ENCODE measurements at regions not wholly inside any gene's neighbourhood (a gene's known extent, or its start where the extent isn't known, plus 50 kb on each side); places are given as distances from the start of the nearest gene placed in this dataset.
"Not testable (repeated sequence)": the region's sequence is repeated elsewhere in the genome, so short reads cannot be mapped to it uniquely, and the experiment has no call there.

DNA sequence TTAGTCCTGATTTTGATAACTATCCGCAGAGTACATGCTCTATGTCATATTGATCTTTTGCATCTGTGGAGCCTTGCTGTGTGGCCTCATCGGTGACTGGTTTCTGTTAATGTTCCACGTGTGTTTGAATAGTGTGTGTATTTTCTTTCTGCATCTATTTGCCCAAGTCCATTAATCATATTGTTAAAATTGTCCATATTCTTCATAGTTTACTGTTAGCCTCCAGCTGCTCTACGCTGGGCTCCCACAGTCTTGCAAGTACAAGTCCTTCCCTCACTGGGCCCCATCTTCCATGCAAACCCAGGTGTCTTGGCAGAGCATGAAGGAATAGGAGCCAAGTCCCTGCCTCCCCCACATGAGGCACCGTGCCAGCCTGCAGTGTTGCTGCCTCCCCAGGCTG is 145.4 kb upstream of the NBPF12 start:
- H3K36me3 Mint-ChIP-seq; H3K4me3 Mint-ChIP-seq; intact Hi-C loops (cut with micrococcal nuclease); H2AFZ ChIP-seq (ENCODE audit: insufficient read depth, low read depth, low read length, poor library complexity, severe bottlenecking); H3K27ac Mint-ChIP-seq; H3K9ac ChIP-seq (ENCODE audit: insufficient read depth, low read length, poor library complexity, severe bottlenecking); H3K4me1 Mint-ChIP-seq; H3K27me3 ChIP-seq (ENCODE audit: control insufficient read depth in 2 of 2, insufficient read depth in 2 of 2, low read length in 2 of 2); H3K27me3 Mint-ChIP-seq (ENCODE audit: low read depth in 3 of 3); H3K79me2 ChIP-seq (ENCODE audit: insufficient read depth, low read length); H3K4me1 ChIP-seq (ENCODE audit: control insufficient read depth in 1 of 2, insufficient read depth in 2 of 2, low read length in 2 of 2); H3K27ac ChIP-seq (ENCODE audit: low read depth in 1 of 2, low read length in 2 of 2); H3K9me3 Mint-ChIP-seq; H3K9me3 ChIP-seq (replicated peaks in 1 of 2; ENCODE audit: control insufficient read depth in 1 of 2, insufficient read depth in 1 of 2, low read length in 2 of 2); DNase-seq; H3K4me3 ChIP-seq (replicated peaks in 1 of 3; ENCODE audit: low read depth in 2 of 3, low read length in 3 of 3); H3K4me2 ChIP-seq (replicated peaks; ENCODE audit: extremely low read depth, low read length, poor library complexity, severe bottlenecking); H3K36me3 ChIP-seq (replicated peaks in 1 of 2; ENCODE audit: control insufficient read depth in 1 of 2, insufficient read depth in 2 of 2, low read length in 2 of 2); H4K20me1 ChIP-seq (ENCODE audit: insufficient read depth, low read length): not testable (repeated sequence)
- WGBS (ENCODE audit: insufficient coverage): no CpG with 5 or more reads among the region's 5 CpGs

DNA sequence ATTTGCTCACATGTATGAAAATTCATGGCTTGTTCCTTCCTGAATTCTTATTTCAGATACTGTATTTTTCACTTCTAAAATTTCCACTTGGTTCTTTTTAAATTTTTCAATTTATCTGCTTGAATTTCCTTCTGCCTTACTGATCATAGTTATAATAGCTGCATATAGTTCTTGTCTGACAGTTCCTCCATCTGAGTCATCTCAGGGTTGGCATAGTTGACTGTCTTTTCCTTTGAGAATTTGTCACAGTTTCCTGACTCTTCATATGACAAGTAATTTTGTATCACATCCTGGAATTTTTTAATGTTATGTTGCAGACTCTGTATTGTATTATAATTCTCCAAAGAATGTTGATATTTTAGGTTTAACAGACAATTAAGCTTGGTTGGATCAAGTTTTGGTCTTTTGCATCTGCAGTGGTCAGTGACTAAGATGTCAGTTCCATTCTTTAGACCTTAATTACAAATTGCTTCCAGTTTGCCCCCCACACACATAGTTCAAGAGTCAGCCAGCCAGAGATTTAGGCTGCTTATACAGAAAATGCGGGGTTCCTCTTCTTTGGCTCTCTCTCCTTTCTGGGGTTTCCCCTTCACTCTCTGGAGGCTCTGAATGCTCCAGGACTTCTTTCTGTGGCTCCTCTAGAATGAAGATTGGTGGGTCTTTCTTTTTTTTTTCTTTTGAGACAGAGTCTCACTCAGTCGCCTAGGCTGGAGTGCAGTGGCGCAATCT is 153.7 kb upstream of the NBPF12 start:
- H3K36me3 ChIP-seq (replicated peaks in 1 of 2; ENCODE audit: control insufficient read depth in 1 of 2, insufficient read depth in 2 of 2, low read length in 2 of 2); H3K4me3 Mint-ChIP-seq; H3K27me3 ChIP-seq (ENCODE audit: control insufficient read depth in 2 of 2, insufficient read depth in 2 of 2, low read length in 2 of 2); H3K4me2 ChIP-seq (replicated peaks; ENCODE audit: extremely low read depth, low read length, poor library complexity, severe bottlenecking); H3K4me3 ChIP-seq (replicated peaks in 1 of 3; ENCODE audit: low read depth in 2 of 3, low read length in 3 of 3); H3K27ac Mint-ChIP-seq; H3K79me2 ChIP-seq (ENCODE audit: insufficient read depth, low read length); H3K27me3 Mint-ChIP-seq (ENCODE audit: low read depth in 3 of 3); H3K9me3 Mint-ChIP-seq; H3K9ac ChIP-seq (ENCODE audit: insufficient read depth, low read length, poor library complexity, severe bottlenecking); H4K20me1 ChIP-seq (ENCODE audit: insufficient read depth, low read length); H3K27ac ChIP-seq (ENCODE audit: low read depth in 1 of 2, low read length in 2 of 2); DNase-seq; H2AFZ ChIP-seq (ENCODE audit: insufficient read depth, low read depth, low read length, poor library complexity, severe bottlenecking); H3K9me3 ChIP-seq (replicated peaks in 1 of 2; ENCODE audit: control insufficient read depth in 1 of 2, insufficient read depth in 1 of 2, low read length in 2 of 2); H3K4me1 ChIP-seq (ENCODE audit: control insufficient read depth in 1 of 2, insufficient read depth in 2 of 2, low read length in 2 of 2); H3K4me1 Mint-ChIP-seq; intact Hi-C loops (cut with micrococcal nuclease); H3K36me3 Mint-ChIP-seq: not testable (repeated sequence)
- no CpG with 5 or more reads among the region's 3 CpGs for WGBS (ENCODE audit: insufficient coverage)

DNA sequence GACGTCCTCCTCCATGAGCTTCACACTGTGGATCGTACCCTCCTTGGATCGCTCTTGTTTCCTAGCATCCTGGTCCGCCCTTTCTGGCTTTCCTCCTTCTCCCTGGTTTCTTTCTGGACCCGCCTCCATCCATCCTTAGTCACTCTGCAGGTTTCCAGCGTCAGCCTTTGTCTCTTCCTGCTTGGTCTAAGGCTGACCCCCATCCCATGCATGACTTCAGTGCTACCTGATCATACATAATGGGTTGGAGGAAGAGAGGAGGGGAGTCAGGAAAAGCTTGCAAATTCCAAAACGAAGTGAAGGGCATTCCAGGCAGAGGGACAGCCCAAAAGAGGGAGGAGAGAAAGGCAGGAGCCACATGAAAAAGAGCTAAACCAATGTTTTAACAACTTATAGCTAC is 156.9 kb upstream of the NBPF12 start:
- H4K20me1 ChIP-seq (ENCODE audit: insufficient read depth, low read length); H3K27ac Mint-ChIP-seq; H3K36me3 ChIP-seq (replicated peaks in 1 of 2; ENCODE audit: control insufficient read depth in 1 of 2, insufficient read depth in 2 of 2, low read length in 2 of 2); H3K9ac ChIP-seq (ENCODE audit: insufficient read depth, low read length, poor library complexity, severe bottlenecking); H3K27ac ChIP-seq (ENCODE audit: low read depth in 1 of 2, low read length in 2 of 2); DNase-seq; H3K36me3 Mint-ChIP-seq; H3K9me3 ChIP-seq (replicated peaks in 1 of 2; ENCODE audit: control insufficient read depth in 1 of 2, insufficient read depth in 1 of 2, low read length in 2 of 2); H3K4me1 Mint-ChIP-seq; H2AFZ ChIP-seq (ENCODE audit: insufficient read depth, low read depth, low read length, poor library complexity, severe bottlenecking); intact Hi-C loops (cut with micrococcal nuclease); H3K9me3 Mint-ChIP-seq; H3K27me3 ChIP-seq (ENCODE audit: control insufficient read depth in 2 of 2, insufficient read depth in 2 of 2, low read length in 2 of 2); H3K4me2 ChIP-seq (replicated peaks; ENCODE audit: extremely low read depth, low read length, poor library complexity, severe bottlenecking); H3K4me1 ChIP-seq (ENCODE audit: control insufficient read depth in 1 of 2, insufficient read depth in 2 of 2, low read length in 2 of 2); H3K27me3 Mint-ChIP-seq (ENCODE audit: low read depth in 3 of 3); H3K4me3 Mint-ChIP-seq; H3K4me3 ChIP-seq (replicated peaks in 1 of 3; ENCODE audit: low read depth in 2 of 3, low read length in 3 of 3); H3K79me2 ChIP-seq (ENCODE audit: insufficient read depth, low read length): not testable (repeated sequence)
- 91% methylated on average over 4 of the region's 7 CpGs for WGBS (ENCODE audit: insufficient coverage)

DNA sequence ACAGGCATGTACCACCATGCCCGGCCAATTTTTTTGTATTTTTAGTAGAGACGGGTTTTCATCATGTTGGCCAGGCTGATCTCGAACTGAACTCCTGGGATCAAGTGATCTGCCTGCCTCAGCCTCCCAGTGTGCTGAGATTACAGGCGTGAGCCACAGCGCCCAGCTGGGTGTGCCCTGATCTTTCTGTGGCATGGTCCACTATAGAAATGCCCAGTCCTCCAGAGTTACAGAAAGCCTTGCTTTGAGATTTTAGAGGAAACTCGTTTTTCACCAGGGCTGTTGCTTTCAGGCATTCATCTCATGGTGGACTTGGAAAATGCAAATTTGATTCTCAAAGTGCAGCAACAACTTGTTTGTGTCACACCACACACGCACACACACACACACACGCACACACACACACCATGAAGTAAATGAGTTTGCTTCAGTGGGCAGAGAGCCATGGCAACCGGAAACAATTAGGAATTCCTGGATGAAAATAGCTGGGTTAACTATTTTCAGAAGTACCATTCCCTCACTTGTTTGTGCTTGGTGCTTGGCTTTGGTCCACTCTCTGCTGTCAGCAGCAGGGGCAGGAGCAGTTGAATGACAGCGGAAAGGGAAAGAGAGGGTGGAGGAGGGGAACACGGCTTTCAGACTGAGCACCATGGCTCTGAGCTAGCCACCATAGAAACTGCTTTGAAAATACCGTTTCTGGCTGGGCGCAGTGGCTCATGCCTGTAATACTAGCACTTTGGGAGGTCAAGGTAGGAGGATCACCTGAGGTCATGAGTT is 160.1 kb upstream of the NBPF12 start:
- H3K4me1 ChIP-seq (ENCODE audit: control insufficient read depth in 1 of 2, insufficient read depth in 2 of 2, low read length in 2 of 2); H3K4me1 Mint-ChIP-seq; intact Hi-C loops (cut with micrococcal nuclease); H3K27me3 ChIP-seq (ENCODE audit: control insufficient read depth in 2 of 2, insufficient read depth in 2 of 2, low read length in 2 of 2); H3K79me2 ChIP-seq (ENCODE audit: insufficient read depth, low read length); H3K27me3 Mint-ChIP-seq (ENCODE audit: low read depth in 3 of 3); H3K27ac Mint-ChIP-seq; H3K9ac ChIP-seq (ENCODE audit: insufficient read depth, low read length, poor library complexity, severe bottlenecking); H3K4me3 Mint-ChIP-seq; H3K4me2 ChIP-seq (replicated peaks; ENCODE audit: extremely low read depth, low read length, poor library complexity, severe bottlenecking); H4K20me1 ChIP-seq (ENCODE audit: insufficient read depth, low read length); H3K27ac ChIP-seq (ENCODE audit: low read depth in 1 of 2, low read length in 2 of 2); H3K4me3 ChIP-seq (replicated peaks in 1 of 3; ENCODE audit: low read depth in 2 of 3, low read length in 3 of 3); H2AFZ ChIP-seq (ENCODE audit: insufficient read depth, low read depth, low read length, poor library complexity, severe bottlenecking); H3K36me3 Mint-ChIP-seq; H3K9me3 Mint-ChIP-seq; H3K9me3 ChIP-seq (replicated peaks in 1 of 2; ENCODE audit: control insufficient read depth in 1 of 2, insufficient read depth in 1 of 2, low read length in 2 of 2); H3K36me3 ChIP-seq (replicated peaks in 1 of 2; ENCODE audit: control insufficient read depth in 1 of 2, insufficient read depth in 2 of 2, low read length in 2 of 2); DNase-seq: not testable (repeated sequence)
- no CpG with 5 or more reads among the region's 13 CpGs for WGBS (ENCODE audit: insufficient coverage)
